HT1080 (cell line): ENCODE measurements at regions not wholly inside any gene's neighbourhood (a gene's known extent, or its start where the extent isn't known, plus 50 kb on each side); places are given as distances from the start of the nearest gene placed in this dataset.

Experiments
- DNase-seq: peaks from one replicate; pipeline ENCODE4 v3.0.0-alpha.2; 2015; ENCODE audit warnings: low read depth

GRCh38 chr17:72299592-72299991, 178.8 kb downstream of the SOX9 start:
- no peak for DNase-seq

GRCh38 chr17:72301887-72302286, 181.1 kb downstream of the SOX9 start:
- DNase-seq = no peak

- no peak for DNase-seq
These were observed 181.9 kb downstream of the SOX9 start for GRCh38 chr17:72302735-72303134.

GRCh38 chr17:72303787-72304733, 183.2 kb downstream of the SOX9 start:
- DNase-seq = no peak

GRCh38 chr17:72304859-72305258, 184.0 kb downstream of the SOX9 start:
- DNase-seq = no peak

GRCh38 chr17:72305472-72305871, 184.7 kb downstream of the SOX9 start:
- DNase-seq = no peak

GRCh38 chr17:72306037-72306436, 185.2 kb downstream of the SOX9 start:
- no peak for DNase-seq

GRCh38 chr17:72307836-72308235, 187.0 kb downstream of the SOX9 start:
- DNase-seq = no peak

GRCh38 chr17:72308744-72309385, 188.0 kb downstream of the SOX9 start:
- DNase-seq = no peak

- no peak for DNase-seq
These were observed 190.2 kb downstream of the SOX9 start for GRCh38 chr17:72311004-72311403.

- no peak for DNase-seq
These were observed 194.5 kb downstream of the SOX9 start for GRCh38 chr17:72315122-72315913.

- DNase-seq = no peak
These were observed 197.3 kb downstream of the SOX9 start for GRCh38 chr17:72318131-72318530.

- no peak for DNase-seq
These were observed 201.1 kb downstream of the SOX9 start for GRCh38 chr17:72321896-72322295.

- DNase-seq = peak; percentile 31
These were observed 211.5 kb downstream of the SOX9 start for GRCh38 chr17:72332367-72332766.

GRCh38 chr17:72333570-72333969, 212.8 kb downstream of the SOX9 start:
- no peak for DNase-seq

GRCh38 chr17:72334205-72334604, 213.4 kb downstream of the SOX9 start:
- DNase-seq = peak; percentile 59

- DNase-seq = no peak
These were observed 215.4 kb downstream of the SOX9 start for GRCh38 chr17:72336026-72336803.

- DNase-seq = no peak
These were observed 215.9 kb downstream of the SOX9 start for GRCh38 chr17:72336804-72337070.

- DNase-seq = no peak
These were observed 217.5 kb downstream of the SOX9 start for GRCh38 chr17:72338304-72338703.

GRCh38 chr17:72338847-72339790, 218.3 kb downstream of the SOX9 start:
- peak; percentile 95 for DNase-seq
